GM12878 (cell line): ENCODE measurements at regions not wholly inside any gene's neighbourhood (a gene's known extent, or its start where the extent isn't known, plus 50 kb on each side); places are given as distances from the start of the nearest gene placed in this dataset.

Experiments used
- ATAC-seq: fragments of 200-7000 bp; cut with Tn5 transposase; 3 replicates; pipeline ENCODE4 v1.9.1; 2020; ENCODE audit warnings: mild to moderate bottlenecking, moderate library complexity
- BruUV-seq: library from RNA; stranded (reverse); fragments of 400-500 nt; replicated peaks from 2 replicates; lab custom pipeline; 2021; lab: Mats Ljungman, UMichigan
- CTCF ChIA-PET: fragments of 300-600 bp; sonication (Branson Sonifier 250); formaldehyde crosslinking; extraction: SDS; loops from one replicate; lab custom pipeline; 2021; ENCODE audit warnings: inconsistent platforms; lab: Yijun Ruan, JAX
- POLR2A ChIA-PET: fragments of 350-600 bp; formaldehyde crosslinking; extraction: SDS; loops from one replicate; lab custom pipeline; 2021; ENCODE audit warnings: inconsistent platforms; lab: Charles Lee
- RAD21 ChIA-PET: fragments of 300-600 bp; sonication (Branson Sonifier 250); formaldehyde crosslinking; loops from one replicate; lab custom pipeline; 2023; ENCODE audit warnings: antibody characterized with exemption; ENCODE audit not compliant: unreplicated experiment; lab: Charles Lee
- SMC1A ChIA-PET: fragments of 300-600 bp; sonication (Branson Sonifier 250); formaldehyde crosslinking; loops from one replicate; lab custom pipeline; 2023; ENCODE audit not compliant: unreplicated experiment, uncharacterized antibody; lab: Charles Lee
- DNase-seq: peaks from one replicate; pipeline ENCODE4 v3.0.0-alpha.2; 2011; ENCODE audit warnings: low read depth, low spot score
- FAIRE-seq: peaks from 3 replicates; lab custom pipeline; 2011; peaks lifted over from hg19 to GRCh38; lab: Jason Lieb, UNC
- H2AFZ ChIP-seq: 2 replicates; pipeline ENCODE4 v1.6.0; 2011; ENCODE audit warnings: low read depth, low read length, control low read depth; ENCODE audit not compliant: control insufficient read depth
- H3K27ac ChIP-seq: 2 replicates; pipeline ENCODE4 v1.5.1; 2011; ENCODE audit warnings: control low read depth; ENCODE audit not compliant: control insufficient read depth, insufficient read depth
- H3K27me3 ChIP-seq, 2 experiments: replicated peaks in 1 of 2; 2 replicates each; pipeline versions ENCODE4 v1.6.0 to v1.6.1; 2011; ENCODE audit warnings: low read length in 1 of 2; ENCODE audit not compliant: control insufficient read depth in 2 of 2, insufficient read depth in 2 of 2
- H3K36me3 ChIP-seq, 2 experiments: 2 replicates each; pipeline ENCODE4 v1.5.1; 2011; ENCODE audit warnings: low read length in 1 of 2; ENCODE audit not compliant: control insufficient read depth in 2 of 2, insufficient read depth in 2 of 2
- H3K4me1 ChIP-seq: 2 replicates; pipeline ENCODE4 v1.6.1; 2011; ENCODE audit warnings: mild to moderate bottlenecking, low read length, moderate library complexity, mixed read lengths; ENCODE audit not compliant: control insufficient read depth, insufficient read depth
- H3K4me2 ChIP-seq: 2 replicates; pipeline ENCODE4 v1.6.0; 2011; ENCODE audit warnings: control low read depth; ENCODE audit not compliant: control insufficient read depth, insufficient read depth
- H3K4me3 ChIP-seq: fragments of 200-600 bp; sonication (generic); 2 replicates; pipeline ENCODE4 v1.5.1; 2016
- H3K79me2 ChIP-seq: 2 replicates; pipeline ENCODE4 v1.6.0; 2011; ENCODE audit warnings: low read length; ENCODE audit not compliant: control insufficient read depth, insufficient read depth
- H3K9ac ChIP-seq: 2 replicates; pipeline ENCODE4 v1.8.0; 2011; ENCODE audit warnings: low read length, control low read depth, mixed read lengths; ENCODE audit not compliant: control insufficient read depth, insufficient read depth
- H3K9me3 ChIP-seq: replicated peaks from 3 replicates; pipeline ENCODE4 v1.5.1; 2011; ENCODE audit warnings: mild to moderate bottlenecking, low read length; ENCODE audit not compliant: control insufficient read depth, insufficient read depth
- H4K20me1 ChIP-seq: 2 replicates; pipeline ENCODE4 v1.6.0; 2011; ENCODE audit not compliant: control insufficient read depth, insufficient read depth
- ASH2L ChIP-seq: fragments of 300-600, 200-600 bp; sonication (generic); IDR thresholded peaks from 2 replicates; pipeline ENCODE4 v1.6.1; 2017; ENCODE audit warnings: low read depth, mild to moderate bottlenecking, borderline replicate concordance
- BCLAF1 ChIP-seq: fragments of 450-650 bp; IDR thresholded peaks from 2 replicates; pipeline ENCODE4 v1.6.1; 2017; ENCODE audit warnings: antibody characterized with exemption, mild to moderate bottlenecking, moderate library complexity
- CTCF ChIP-seq, 3 experiments: IDR thresholded peaks in 2 of 3; conservative IDR thresholded peaks in 1 of 3; 2 replicates each; pipeline ENCODE4 v1.5.1; 2011; ENCODE audit warnings: low read depth in 3 of 3, low read length in 3 of 3, mild to moderate bottlenecking in 3 of 3, control low read depth in 2 of 3, moderate library complexity in 2 of 3, inconsistent platforms in 1 of 3, mixed read lengths in 1 of 3; ENCODE audit not compliant: control insufficient read depth in 2 of 3, insufficient read depth in 1 of 3; ENCODE audit errors: extremely low read depth in 1 of 3
- EED ChIP-seq: sonication (generic); IDR thresholded peaks from 2 replicates; pipeline ENCODE4 v1.6.1; 2016; ENCODE audit warnings: antibody characterized with exemption, low read depth
- EZH2 ChIP-seq: IDR thresholded peaks from 2 replicates; pipeline ENCODE4 v1.6.1; 2012; ENCODE audit warnings: low read depth, mild to moderate bottlenecking, control low read depth, inconsistent platforms, low read length, borderline replicate concordance; ENCODE audit not compliant: control insufficient read depth
- POLR2A ChIP-seq: IDR thresholded peaks from 2 replicates; pipeline ENCODE4 v1.6.1; 2011; ENCODE audit warnings: low read depth, mild to moderate bottlenecking, low read length
- POU2F2 ChIP-seq: IDR thresholded peaks from 3 replicates; pipeline ENCODE4 v1.6.1; 2011; ENCODE audit warnings: low read depth, mild to moderate bottlenecking, low read length, borderline replicate concordance
- SMAD5 ChIP-seq: IDR thresholded peaks from 2 replicates; pipeline ENCODE4 v1.6.1; 2016; ENCODE audit warnings: antibody characterized with exemption, low read depth
- ZNF217 ChIP-seq: fragments of 450-650 bp; IDR thresholded peaks from 2 replicates; pipeline ENCODE4 v1.6.1; 2017; ENCODE audit warnings: antibody characterized with exemption, mild to moderate bottlenecking
- ZNF687 ChIP-seq: fragments of 450-650 bp; IDR thresholded peaks from 2 replicates; pipeline ENCODE4 v1.6.1; 2017; ENCODE audit warnings: mild to moderate bottlenecking, moderate library complexity
- WGBS: methylation state at CpG from one replicate; pipeline ENCODE4 v1.1.6; 2016; ENCODE audit warnings: low lambda C conversion rate; ENCODE audit not compliant: insufficient replicate concordance, insufficient coverage; ENCODE audit errors: missing lambda C conversion rate; 5-methylcytosine and 5-hydroxymethylcytosine counted together
- in situ Hi-C: fragments of 300-500 bp; cut with MboI; formaldehyde crosslinking; loops from 9 replicates; pipeline ENCODE4 v1.14.3; 2018; ENCODE audit warnings: mixed read lengths
- intact Hi-C: fragments of 100-400 bp; cut with micrococcal nuclease; formaldehyde crosslinking; loops from one replicate; pipeline ENCODE4 v1.14.2; 2022; ENCODE audit not compliant: unreplicated experiment

- intact Hi-C loops, result no loop called here
- no peaks in the 10 kb centered on the region for H3K27me3 ChIP-seq
- H3K9ac ChIP-seq, result no peak overlapping the region
- SMC1A ChIA-PET, result no interaction called here
- WGBS, result 20% methylated on average over 2 of the region's 2 CpGs
- H3K4me2 ChIP-seq, result no peak overlapping the region
- no peak for TF ChIP-seq ASH2L
- no peak for TF ChIP-seq ZNF217
- TF ChIP-seq SMAD5, result no peak
- no peak for TF ChIP-seq BCLAF1
- DNase-seq (no peak), ATAC-seq (no peak), FAIRE-seq (no peak)
- no peaks in the 10 kb centered on the region for H3K9me3 ChIP-seq
- RAD21 ChIA-PET, result no interaction called here
- no peak overlapping the region for H3K27ac ChIP-seq
- CTCF ChIA-PET, result no interaction called here
- H3K4me3 ChIP-seq, result no peak overlapping the region
- in situ Hi-C loops, result no loop called here
- H4K20me1 ChIP-seq, result no peaks in the 10 kb centered on the region
- H3K79me2 ChIP-seq, result no peaks in the 10 kb centered on the region
- no TSS peak for BruUV-seq
- POLR2A ChIA-PET, result no interaction called here
- no peaks in the 10 kb centered on the region for H3K4me1 ChIP-seq
- no peaks in the 10 kb centered on the region for H3K36me3 ChIP-seq
- no peak overlapping the region for H2AFZ ChIP-seq
These were observed 60.7 kb upstream of the NXF3 start for GRCh38 chrX:103153661-103154060.

- no peaks in the 10 kb centered on the region for H3K27me3 ChIP-seq
- H4K20me1 ChIP-seq, result no peaks in the 10 kb centered on the region; the same call in 1 of the 2 replicates
- H3K79me2 ChIP-seq, result no peaks in the 10 kb centered on the region
- RAD21 ChIA-PET, result no interaction called here
- intact Hi-C loops (no loop called here), in situ Hi-C loops (no loop called here)
- H3K4me3 ChIP-seq, result no peak overlapping the region
- FAIRE-seq (no peak), ATAC-seq (no peak), DNase-seq (no peak)
- no peak overlapping the region for H3K4me2 ChIP-seq
- no peaks in the 10 kb centered on the region for H3K9me3 ChIP-seq
- no peaks in the 10 kb centered on the region for H3K4me1 ChIP-seq
- WGBS, result 16% methylated on average over 3 of the region's 3 CpGs
- BruUV-seq, result no TSS peak
- SMC1A ChIA-PET, result no interaction called here
- no peak overlapping the region for H2AFZ ChIP-seq
- no peak overlapping the region for H3K9ac ChIP-seq
- POLR2A ChIA-PET, result no interaction called here
- no peaks in the 10 kb centered on the region for H3K36me3 ChIP-seq
- no peak overlapping the region for H3K27ac ChIP-seq
- CTCF ChIA-PET, result no interaction called here
- TF ChIP-seq POU2F2 (no peak), POLR2A (no peak), ZNF687 (no peak), CTCF (IDR thresholded peaks at IDR 0.05 in 2 of 3, conservative IDR thresholded peaks at IDR 0.05 in 1 of 3; ENCODE audit: control insufficient read depth in 2 of 3, extremely low read depth in 1 of 3, insufficient read depth in 1 of 3, low read depth in 3 of 3, low read length in 3 of 3) (no peak), EZH2 (no peak), EED (no peak)
These were observed 58.9 kb upstream of the NXF3 start for GRCh38 chrX:103151799-103152198.
